ENCODE measurements at regions not wholly inside any gene's neighbourhood (a gene's known extent, or its start where the extent isn't known, plus 50 kb on each side); places are given as distances from the start of the nearest gene placed in this dataset.

GRCh38 chr13:58397596-58398387, 766.2 kb downstream of the PCDH17 start:
- no peak for DNase-seq (ENCODE audit: low read depth)
- in situ Hi-C loops (cut with HindIII; ENCODE audit: low pct_unique_long_range_greater_than_20kb, low sequenced_read_pairs): no loop called here

GRCh38 chr13:58399263-58399662, 767.7 kb downstream of the PCDH17 start:
- no peak for DNase-seq (ENCODE audit: low read depth)
- in situ Hi-C loops (cut with HindIII; ENCODE audit: low pct_unique_long_range_greater_than_20kb, low sequenced_read_pairs): no loop called here

- no peak for DNase-seq (ENCODE audit: low read depth)
- in situ Hi-C loops (cut with HindIII; ENCODE audit: low pct_unique_long_range_greater_than_20kb, low sequenced_read_pairs): no loop called here
These were observed 775.0 kb downstream of the PCDH17 start for GRCh38 chr13:58406545-58406944.

GRCh38 chr13:58429917-58430316, 798.4 kb downstream of the PCDH17 start:
- in situ Hi-C loops (cut with HindIII; ENCODE audit: low pct_unique_long_range_greater_than_20kb, low sequenced_read_pairs): no loop called here
- no peak for DNase-seq (ENCODE audit: low read depth)

GRCh38 chr13:58434943-58435342, 803.4 kb downstream of the PCDH17 start:
- DNase-seq (ENCODE audit: low read depth): no peak
- in situ Hi-C loops (cut with HindIII; ENCODE audit: low pct_unique_long_range_greater_than_20kb, low sequenced_read_pairs): no loop called here

GRCh38 chr13:58437427-58437826, 805.9 kb downstream of the PCDH17 start:
- in situ Hi-C loops (cut with HindIII; ENCODE audit: low pct_unique_long_range_greater_than_20kb, low sequenced_read_pairs): no loop called here
- no peak for DNase-seq (ENCODE audit: low read depth)

- DNase-seq (ENCODE audit: low read depth): no peak
- in situ Hi-C loops (cut with HindIII; ENCODE audit: low pct_unique_long_range_greater_than_20kb, low sequenced_read_pairs): no loop called here
These were observed 815.4 kb downstream of the PCDH17 start for GRCh38 chr13:58446979-58447378.

- in situ Hi-C loops (cut with HindIII; ENCODE audit: low pct_unique_long_range_greater_than_20kb, low sequenced_read_pairs): no loop called here
- DNase-seq (ENCODE audit: low read depth): no peak
These were observed 820.6 kb downstream of the PCDH17 start for GRCh38 chr13:58452123-58452623.

GRCh38 chr13:58455094-58455493, 823.5 kb downstream of the PCDH17 start:
- no peak for DNase-seq (ENCODE audit: low read depth)
- in situ Hi-C loops (cut with HindIII; ENCODE audit: low pct_unique_long_range_greater_than_20kb, low sequenced_read_pairs): no loop called here

GRCh38 chr13:58461217-58461616, 829.7 kb downstream of the PCDH17 start:
- no peak for DNase-seq (ENCODE audit: low read depth)
- in situ Hi-C loops (cut with HindIII; ENCODE audit: low pct_unique_long_range_greater_than_20kb, low sequenced_read_pairs): no loop called here

- no peak for DNase-seq (ENCODE audit: low read depth)
These were observed 832.3 kb downstream of the PCDH17 start for GRCh38 chr13:58463841-58464240.

GRCh38 chr13:58467176-58467575, 835.6 kb downstream of the PCDH17 start:
- in situ Hi-C loops (cut with HindIII; ENCODE audit: low pct_unique_long_range_greater_than_20kb, low sequenced_read_pairs): no loop called here
- no peak for DNase-seq (ENCODE audit: low read depth)

More at GRCh38 chr13:58463841-58464240, 832.3 kb downstream of the PCDH17 start:
- in situ Hi-C loops (cut with HindIII; ENCODE audit: low pct_unique_long_range_greater_than_20kb, low sequenced_read_pairs): no loop called here

- DNase-seq (ENCODE audit: low read depth): no peak
- in situ Hi-C loops (cut with HindIII; ENCODE audit: low pct_unique_long_range_greater_than_20kb, low sequenced_read_pairs): no loop called here
These were observed 840.9 kb downstream of the PCDH17 start for GRCh38 chr13:58472483-58472882.

- in situ Hi-C loops (cut with HindIII; ENCODE audit: low pct_unique_long_range_greater_than_20kb, low sequenced_read_pairs): no loop called here
- no peak for DNase-seq (ENCODE audit: low read depth)
These were observed 843.0 kb downstream of the PCDH17 start for GRCh38 chr13:58474581-58474980.

- in situ Hi-C loops (cut with HindIII; ENCODE audit: low pct_unique_long_range_greater_than_20kb, low sequenced_read_pairs): no loop called here
- no peak for DNase-seq (ENCODE audit: low read depth)
These were observed 844.8 kb downstream of the PCDH17 start for GRCh38 chr13:58476206-58476918.

GRCh38 chr13:58478858-58479257, 847.3 kb downstream of the PCDH17 start:
- no peak for DNase-seq (ENCODE audit: low read depth)
- in situ Hi-C loops (cut with HindIII; ENCODE audit: low pct_unique_long_range_greater_than_20kb, low sequenced_read_pairs): no loop called here

- DNase-seq (ENCODE audit: low read depth): no peak
- in situ Hi-C loops (cut with HindIII; ENCODE audit: low pct_unique_long_range_greater_than_20kb, low sequenced_read_pairs): no loop called here
These were observed 848.5 kb downstream of the PCDH17 start for GRCh38 chr13:58480061-58480460.

- no peak for DNase-seq (ENCODE audit: low read depth)
- in situ Hi-C loops (cut with HindIII; ENCODE audit: low pct_unique_long_range_greater_than_20kb, low sequenced_read_pairs): no loop called here
These were observed 856.7 kb downstream of the PCDH17 start for GRCh38 chr13:58488251-58488650.

GRCh38 chr13:58495668-58496067, 864.1 kb downstream of the PCDH17 start:
- DNase-seq (ENCODE audit: low read depth): no peak
- in situ Hi-C loops (cut with HindIII; ENCODE audit: low pct_unique_long_range_greater_than_20kb, low sequenced_read_pairs): no loop called here

Data from Caki2 (cell line).